Colonic mucosa (tissue), 4 donors: ENCODE measurements at regions not wholly inside any gene's neighbourhood (a gene's known extent, or its start where the extent isn't known, plus 50 kb on each side); places are given as distances from the start of the nearest gene placed in this dataset.
"Not testable (repeated sequence)": the region's sequence is repeated elsewhere in the genome, so short reads cannot be mapped to it uniquely, and the experiment has no call there.

ENCODE experiments used
- DNase-seq: peaks from one replicate; pipeline ENCODE4 v3.0.0-alpha.2; 2020
- H3K27ac ChIP-seq: fragments of 200-600 bp; one replicate; pipeline ENCODE4 v1.8.0; 2021
- H3K27me3 ChIP-seq: fragments of 200-600 bp; one replicate; pipeline ENCODE4 v1.8.0; 2021
- H3K36me3 ChIP-seq: fragments of 200-600 bp; one replicate; pipeline ENCODE4 v1.8.0; 2021
- H3K4me1 ChIP-seq: fragments of 200-600 bp; one replicate; pipeline ENCODE4 v1.8.0; 2021; ENCODE audit warnings: mild to moderate bottlenecking
- H3K4me3 ChIP-seq: fragments of 200-600 bp; one replicate; pipeline ENCODE4 v1.8.0; 2021
- H3K9ac ChIP-seq, 2 donors: one replicate each; pipeline ENCODE4 v1.7.0; 2013; ENCODE audit warnings: control low read depth in 2 of 2, low read depth in 2 of 2, low read length in 2 of 2
- H3K9me3 ChIP-seq: fragments of 200-600 bp; one replicate; pipeline ENCODE4 v1.8.0; 2021
- intact Hi-C: fragments of 100-400 bp; cut with DNase I; formaldehyde crosslinking; loops from one replicate; pipeline ENCODE4 v1.14.1; 2022
- TF ChIP-seq, protein P1 (sequence below): fragments of 200-600 bp; IDR thresholded peaks from one replicate; pipeline ENCODE4 v1.8.0; 2022; ENCODE audit warnings: antibody characterized with exemption, mild to moderate bottlenecking
- donor health status: healthy.
- donor health status: DM: no; HTN: no; CAD: no.
- donor health status: DM: no; HTN: no; CAD: no.

DNA sequence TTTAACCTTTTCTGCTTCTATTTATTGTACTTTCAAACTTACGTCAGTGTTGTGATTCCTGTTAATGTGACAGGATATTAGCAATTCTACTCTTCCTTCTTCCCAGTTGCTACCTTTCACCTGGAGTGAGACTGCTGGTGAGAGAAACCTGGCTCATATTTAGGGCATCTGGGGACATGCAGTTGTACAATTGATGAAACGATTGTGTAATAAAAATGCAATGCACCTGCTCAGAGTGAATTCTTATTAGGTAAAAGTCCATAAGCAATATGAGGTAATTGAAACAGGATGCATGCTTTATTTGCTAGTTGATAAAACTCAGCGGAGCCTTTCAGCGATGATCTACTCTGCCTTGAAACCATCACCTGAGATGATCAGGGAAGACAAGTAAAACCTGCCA lies 116.1 kb upstream of the FBXO33 start:
- no peak for DNase-seq

DNA sequence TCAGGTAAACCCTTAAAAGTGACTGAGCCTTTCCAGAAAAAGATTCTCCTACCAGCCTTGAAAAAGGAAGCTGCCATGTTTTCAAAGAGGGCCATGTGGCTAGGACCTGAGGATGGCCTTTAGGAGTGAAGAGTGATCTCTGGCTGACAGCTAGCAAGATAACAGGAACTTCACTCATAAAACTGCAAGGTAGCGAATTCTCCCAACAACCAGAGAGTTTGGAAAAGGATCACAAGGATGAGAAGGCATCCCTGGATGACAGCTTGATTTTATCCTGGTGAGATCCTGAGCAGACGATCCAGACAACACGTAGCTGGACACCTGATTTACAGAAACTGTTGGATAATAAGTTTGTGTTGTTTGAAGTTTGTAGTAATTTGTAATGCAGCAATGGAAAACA lies 115.6 kb upstream of the FBXO33 start:
- H3K27ac ChIP-seq: no peak overlapping the region
- no peak overlapping the region for H3K4me3 ChIP-seq
- TF ChIP-seq, protein P1, sequence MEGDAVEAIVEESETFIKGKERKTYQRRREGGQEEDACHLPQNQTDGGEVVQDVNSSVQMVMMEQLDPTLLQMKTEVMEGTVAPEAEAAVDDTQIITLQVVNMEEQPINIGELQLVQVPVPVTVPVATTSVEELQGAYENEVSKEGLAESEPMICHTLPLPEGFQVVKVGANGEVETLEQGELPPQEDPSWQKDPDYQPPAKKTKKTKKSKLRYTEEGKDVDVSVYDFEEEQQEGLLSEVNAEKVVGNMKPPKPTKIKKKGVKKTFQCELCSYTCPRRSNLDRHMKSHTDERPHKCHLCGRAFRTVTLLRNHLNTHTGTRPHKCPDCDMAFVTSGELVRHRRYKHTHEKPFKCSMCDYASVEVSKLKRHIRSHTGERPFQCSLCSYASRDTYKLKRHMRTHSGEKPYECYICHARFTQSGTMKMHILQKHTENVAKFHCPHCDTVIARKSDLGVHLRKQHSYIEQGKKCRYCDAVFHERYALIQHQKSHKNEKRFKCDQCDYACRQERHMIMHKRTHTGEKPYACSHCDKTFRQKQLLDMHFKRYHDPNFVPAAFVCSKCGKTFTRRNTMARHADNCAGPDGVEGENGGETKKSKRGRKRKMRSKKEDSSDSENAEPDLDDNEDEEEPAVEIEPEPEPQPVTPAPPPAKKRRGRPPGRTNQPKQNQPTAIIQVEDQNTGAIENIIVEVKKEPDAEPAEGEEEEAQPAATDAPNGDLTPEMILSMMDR: no peak
- H3K9me3 ChIP-seq: no peaks in the 10 kb centered on the region
- H3K4me1 ChIP-seq: no peaks in the 10 kb centered on the region
- no peaks in the 10 kb centered on the region for H3K27me3 ChIP-seq
- no peak overlapping the region for H3K9ac ChIP-seq
- DNase-seq: no peak
- no peaks in the 10 kb centered on the region for H3K36me3 ChIP-seq
- intact Hi-C loops: no loop called here

More for the DNA sequence above, 116.1 kb upstream of the FBXO33 start:
- Histone ChIP-seq H3K27me3 (no peaks in the 10 kb centered on the region), H3K4me1 (no peaks in the 10 kb centered on the region), H3K36me3 (no peaks in the 10 kb centered on the region), H3K9ac (no peak overlapping the region), H3K27ac (no peak overlapping the region), H3K4me3 (no peak overlapping the region), H3K9me3 (no peaks in the 10 kb centered on the region)
- intact Hi-C loops: no loop called here
- TF ChIP-seq, protein P1: no peak

DNA sequence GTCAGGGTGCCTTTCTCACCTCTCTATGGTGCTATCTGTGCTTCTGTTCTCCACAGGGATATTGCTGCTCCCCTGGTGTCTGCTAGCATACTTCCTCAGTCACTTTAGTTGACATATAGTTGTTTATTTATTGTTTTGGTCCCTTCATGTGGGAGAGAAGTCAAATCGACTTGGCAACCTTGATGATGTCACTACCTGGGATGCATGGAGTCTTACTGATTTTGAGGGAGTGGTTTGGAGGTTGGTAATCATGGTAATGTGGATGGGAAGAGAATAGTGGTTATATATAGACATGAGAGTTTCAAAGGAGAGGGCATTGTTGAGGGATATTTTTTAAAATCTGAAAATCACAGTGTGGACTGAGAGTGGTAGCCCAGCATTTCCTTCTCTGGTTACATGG lies 73.6 kb upstream of the FBXO33 start:
- DNase-seq: no peak
- no peak overlapping the region for H3K4me3 ChIP-seq
- H3K9me3 ChIP-seq: no peaks in the 10 kb centered on the region
- H3K36me3 ChIP-seq: no peaks in the 10 kb centered on the region
- intact Hi-C loops: no loop called here
- H3K27me3 ChIP-seq: no peaks in the 10 kb centered on the region
- TF ChIP-seq, protein P1: no peak
- no peak overlapping the region for H3K9ac ChIP-seq
- H3K4me1 ChIP-seq: no peaks in the 10 kb centered on the region
- no peak overlapping the region for H3K27ac ChIP-seq

DNA sequence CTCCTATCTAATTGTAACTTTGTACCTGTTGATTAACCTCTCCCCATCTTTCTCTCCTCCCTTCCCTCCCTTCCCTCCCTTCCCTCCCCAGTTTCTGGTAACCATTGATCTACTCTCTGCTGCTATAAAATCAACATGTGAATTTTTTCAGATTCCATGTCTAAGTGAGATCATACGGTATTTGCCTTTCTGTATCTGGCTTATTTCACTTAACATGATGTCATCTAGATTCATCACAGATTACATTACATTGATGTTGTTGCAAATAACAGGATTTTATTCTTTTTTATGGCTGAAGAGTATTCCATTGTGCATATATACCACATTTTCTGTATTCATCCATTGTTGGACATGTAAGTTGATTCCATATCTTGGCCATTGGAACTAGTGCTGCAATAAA lies 68.0 kb upstream of the FBXO33 start:
- no peaks in the 10 kb centered on the region for H3K27me3 ChIP-seq
- H3K36me3 ChIP-seq: no peaks in the 10 kb centered on the region
- no peaks in the 10 kb centered on the region for H3K9me3 ChIP-seq
- TF ChIP-seq, protein P1: no peak
- intact Hi-C loops: no loop called here
- H3K9ac ChIP-seq: no peak overlapping the region
- H3K4me1 ChIP-seq: no peaks in the 10 kb centered on the region
- H3K27ac ChIP-seq: no peak overlapping the region
- H3K4me3 ChIP-seq: no peak overlapping the region
- no peak for DNase-seq

DNA sequence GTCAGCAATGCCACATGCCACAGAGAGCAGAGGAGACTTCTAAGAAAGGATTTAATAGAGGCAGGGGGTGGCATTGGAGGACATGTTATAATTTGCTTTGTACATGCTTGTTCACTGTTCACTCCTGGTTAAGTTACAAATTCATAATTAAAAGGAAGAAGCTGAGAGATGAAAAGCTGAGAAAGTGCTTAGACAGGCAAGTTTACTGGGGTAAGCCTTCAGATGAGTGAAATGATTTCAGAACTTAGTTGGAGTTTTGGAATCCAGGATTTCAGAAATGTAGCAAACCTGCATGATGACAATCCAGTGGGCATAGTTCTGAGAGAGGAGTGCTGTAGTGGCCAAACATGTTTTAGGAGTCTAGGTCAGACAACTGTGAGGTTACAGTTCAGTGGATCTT lies 67.3 kb upstream of the FBXO33 start:
- no peaks in the 10 kb centered on the region for H3K27me3 ChIP-seq
- H3K4me3 ChIP-seq: no peak overlapping the region
- H3K4me1 ChIP-seq: no peaks in the 10 kb centered on the region
- TF ChIP-seq, protein P1: no peak
- DNase-seq: no peak
- H3K9ac ChIP-seq: no peak overlapping the region
- H3K36me3 ChIP-seq: no peaks in the 10 kb centered on the region
- no peaks in the 10 kb centered on the region for H3K9me3 ChIP-seq
- no peak overlapping the region for H3K27ac ChIP-seq
- intact Hi-C loops: no loop called here

DNA sequence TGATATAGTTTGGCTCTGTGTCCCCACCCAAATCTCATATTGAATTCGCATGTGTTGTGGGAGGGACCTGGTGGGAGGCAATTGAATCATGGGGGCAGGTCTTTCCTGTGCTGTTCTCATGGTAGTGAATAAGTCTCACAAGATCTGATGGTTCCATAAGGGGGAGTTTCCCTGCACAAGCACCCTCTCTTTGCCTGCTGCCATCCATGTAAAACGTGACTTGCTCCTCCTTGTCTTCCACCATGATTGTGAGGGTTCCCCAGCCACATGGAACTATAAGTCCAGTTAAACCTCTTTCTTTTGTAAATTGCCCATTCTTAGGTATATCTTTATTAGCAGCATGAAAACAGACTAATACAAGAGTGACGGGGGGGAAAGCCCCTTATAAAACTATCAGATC lies 65.4 kb upstream of the FBXO33 start:
- intact Hi-C loops, H3K9ac ChIP-seq, H3K27me3 ChIP-seq, H3K4me1 ChIP-seq, DNase-seq, H3K4me3 ChIP-seq, H3K27ac ChIP-seq, H3K9me3 ChIP-seq, H3K36me3 ChIP-seq: not testable (repeated sequence)
